CD14-positive monocyte (primary cell): ENCODE measurements at regions not wholly inside any gene's neighbourhood (a gene's known extent, or its start where the extent isn't known, plus 50 kb on each side); places are given as distances from the start of the nearest gene placed in this dataset.

Source experiments
- DNase-seq, 3 donors: peaks; one replicate each; pipeline ENCODE4 v3.0.0-alpha.2; 2011 to 2022
- H2AFZ ChIP-seq: 2 replicates; pipeline ENCODE4 v1.6.0; 2012; ENCODE audit warnings: mild to moderate bottlenecking, low read depth, low read length, inconsistent platforms; ENCODE audit not compliant: insufficient read depth, poor library complexity, severe bottlenecking
- H3K27ac ChIP-seq, 2 donors: 1 replicate in 1 of 2; 2 replicates in 1 of 2; pipeline ENCODE4 v1.5.1; 2012 to 2013; ENCODE audit warnings: low read length in 2 of 2, control low read depth in 1 of 2, inconsistent platforms in 1 of 2, low read depth in 1 of 2, mild to moderate bottlenecking in 1 of 2
- H3K27me3 ChIP-seq, 2 donors: one replicate each; pipeline versions ENCODE4 v1.6.0 to v1.6.1; 2011 to 2013; ENCODE audit warnings: low read length in 2 of 2; ENCODE audit not compliant: control insufficient read depth in 2 of 2, insufficient read depth in 2 of 2
- H3K36me3 ChIP-seq, 2 donors: replicated peaks in 1 of 2; 1 replicate in 1 of 2; 2 replicates in 1 of 2; pipeline versions ENCODE4 v1.5.1 to v1.6.1; 2012 to 2013; ENCODE audit warnings: low read length in 2 of 2, control low read depth in 1 of 2, inconsistent platforms in 1 of 2, mild to moderate bottlenecking in 1 of 2; ENCODE audit not compliant: insufficient read depth in 2 of 2, control insufficient read depth in 1 of 2
- H3K4me1 ChIP-seq, 2 donors: 1 replicate in 1 of 2; 2 replicates in 1 of 2; pipeline versions ENCODE4 v1.5.1 to v1.6.1; 2012 to 2013; ENCODE audit warnings: low read length in 2 of 2, control low read depth in 1 of 2, inconsistent platforms in 1 of 2, mild to moderate bottlenecking in 1 of 2, moderate library complexity in 1 of 2; ENCODE audit not compliant: insufficient read depth in 2 of 2, control insufficient read depth in 1 of 2
- H3K4me2 ChIP-seq: replicated peaks from 2 replicates; pipeline ENCODE3; 2012; ENCODE audit warnings: low read length, moderate library complexity, mild to moderate bottlenecking; ENCODE audit not compliant: poor library complexity, severe bottlenecking; ENCODE audit errors: extremely low read depth
- H3K4me3 ChIP-seq, 3 experiments: fragments of 200-600 bp in 1 of 3; sonication (generic) in 1 of 3; replicated peaks in 1 of 3; 1 replicate in 2 of 3; 2 replicates in 1 of 3; pipeline ENCODE4 v1.5.1; 2011 to 2013; ENCODE audit warnings: low read length in 3 of 3, mild to moderate bottlenecking in 3 of 3, control low read depth in 2 of 3, low read depth in 2 of 3, inconsistent platforms in 1 of 3, moderate library complexity in 1 of 3
- H3K79me2 ChIP-seq: 2 replicates; pipeline ENCODE4 v1.6.0; 2012; ENCODE audit warnings: mild to moderate bottlenecking, control low read depth, inconsistent platforms, low read length, moderate library complexity; ENCODE audit not compliant: insufficient read depth
- H3K9ac ChIP-seq: 2 replicates; pipeline ENCODE4 v1.6.0; 2017; ENCODE audit warnings: low read length, mild to moderate bottlenecking; ENCODE audit not compliant: insufficient read depth, poor library complexity, severe bottlenecking
- H3K9me3 ChIP-seq, 2 donors: replicated peaks in 1 of 2; 1 replicate in 1 of 2; 2 replicates in 1 of 2; pipeline versions ENCODE4 v1.5.1 to v1.6.1; 2012 to 2013; ENCODE audit warnings: low read length in 2 of 2, control low read depth in 1 of 2; ENCODE audit not compliant: control insufficient read depth in 1 of 2, insufficient read depth in 1 of 2
- H4K20me1 ChIP-seq: 2 replicates; pipeline ENCODE4 v1.6.0; 2012; ENCODE audit warnings: mild to moderate bottlenecking, low read length, control low read depth, moderate library complexity; ENCODE audit not compliant: insufficient read depth
- H3K27ac Mint-ChIP-seq, 7 donors: one replicate each; pipeline ENCODE4 v1.8.0; 2020; ENCODE audit warnings: mild to moderate bottlenecking in 7 of 7, mixed read lengths in 7 of 7, moderate library complexity in 6 of 7, inconsistent platforms in 2 of 7
- H3K27me3 Mint-ChIP-seq, 3 donors: one replicate each; pipeline ENCODE4 v1.8.0; 2021 to 2022; ENCODE audit warnings: low read depth in 3 of 3, mild to moderate bottlenecking in 3 of 3, mixed read lengths in 3 of 3, moderate library complexity in 3 of 3, inconsistent platforms in 1 of 3
- H3K36me3 Mint-ChIP-seq, 2 donors: one replicate each; pipeline ENCODE4 v1.8.0; 2020; ENCODE audit warnings: mixed read lengths in 2 of 2, inconsistent platforms in 1 of 2, mild to moderate bottlenecking in 1 of 2
- H3K4me1 Mint-ChIP-seq: one replicate; pipeline ENCODE4 v1.8.0; 2020; ENCODE audit warnings: mild to moderate bottlenecking, mixed read lengths
- H3K4me3 Mint-ChIP-seq, 2 donors: one replicate each; pipeline ENCODE4 v1.8.0; 2020; ENCODE audit warnings: mild to moderate bottlenecking in 2 of 2, mixed read lengths in 2 of 2, moderate library complexity in 1 of 2
- H3K9me3 Mint-ChIP-seq, 7 donors: one replicate each; pipeline ENCODE4 v1.8.0; 2020 to 2022; ENCODE audit warnings: mixed read lengths in 7 of 7, mild to moderate bottlenecking in 6 of 7, moderate library complexity in 6 of 7, inconsistent platforms in 2 of 7
- WGBS: methylation state at CpG from one replicate; pipeline ENCODE4 v1.1.5; 2013; ENCODE audit warnings: missing lambda C conversion rate; ENCODE audit not compliant: insufficient coverage; 5-methylcytosine and 5-hydroxymethylcytosine counted together
- intact Hi-C, 2 donors: fragments of 100-400 bp; cut with micrococcal nuclease; formaldehyde crosslinking; loops; one replicate each; pipeline versions ENCODE4 v1.15.0 to v1.15.1; 2023
- TF ChIP-seq, protein P1 (sequence below): fragments of 200-600 bp; IDR thresholded peaks from one replicate; pipeline ENCODE4 v1.8.0; 2022; ENCODE audit warnings: antibody characterized with exemption, mild to moderate bottlenecking

DNA sequence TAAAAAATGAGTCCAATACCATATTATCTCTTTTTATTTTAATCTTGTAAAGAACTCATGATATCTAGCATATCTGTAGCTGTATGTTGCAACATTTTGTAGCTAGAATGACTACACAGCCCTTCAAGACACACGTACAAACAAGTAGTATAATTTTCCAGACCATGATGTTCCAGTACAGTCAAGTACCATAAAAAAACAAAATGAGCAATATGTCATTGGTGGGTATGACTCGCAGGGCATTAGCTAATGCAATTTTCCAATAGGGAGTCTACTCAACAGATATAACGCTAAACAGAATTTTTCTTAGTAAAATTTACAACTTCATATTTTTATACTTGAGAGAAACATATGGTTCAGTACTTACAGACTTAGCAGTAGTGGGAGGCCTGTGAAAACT is 53.6 kb upstream of the UGP2 start:
- Histone ChIP-seq H3K9me3 (no peaks in the 10 kb centered on the region), H2AFZ (no peak overlapping the region), H4K20me1 (no peaks in the 10 kb centered on the region), H3K27me3 (no peaks in the 10 kb centered on the region), H3K9ac (no peak overlapping the region), H3K36me3 (no peaks in the 10 kb centered on the region), H3K27ac (no peak overlapping the region), H3K4me3 (no peak overlapping the region), H3K79me2 (no peaks in the 10 kb centered on the region), H3K4me2 (no peak overlapping the region), H3K4me1 (peaks cover 15 to 22% of the 10 kb centered on the region in 2 donors)
- H3K27me3 Mint-ChIP-seq = no peaks in the 10 kb centered on the region
- TF ChIP-seq, protein P1, sequence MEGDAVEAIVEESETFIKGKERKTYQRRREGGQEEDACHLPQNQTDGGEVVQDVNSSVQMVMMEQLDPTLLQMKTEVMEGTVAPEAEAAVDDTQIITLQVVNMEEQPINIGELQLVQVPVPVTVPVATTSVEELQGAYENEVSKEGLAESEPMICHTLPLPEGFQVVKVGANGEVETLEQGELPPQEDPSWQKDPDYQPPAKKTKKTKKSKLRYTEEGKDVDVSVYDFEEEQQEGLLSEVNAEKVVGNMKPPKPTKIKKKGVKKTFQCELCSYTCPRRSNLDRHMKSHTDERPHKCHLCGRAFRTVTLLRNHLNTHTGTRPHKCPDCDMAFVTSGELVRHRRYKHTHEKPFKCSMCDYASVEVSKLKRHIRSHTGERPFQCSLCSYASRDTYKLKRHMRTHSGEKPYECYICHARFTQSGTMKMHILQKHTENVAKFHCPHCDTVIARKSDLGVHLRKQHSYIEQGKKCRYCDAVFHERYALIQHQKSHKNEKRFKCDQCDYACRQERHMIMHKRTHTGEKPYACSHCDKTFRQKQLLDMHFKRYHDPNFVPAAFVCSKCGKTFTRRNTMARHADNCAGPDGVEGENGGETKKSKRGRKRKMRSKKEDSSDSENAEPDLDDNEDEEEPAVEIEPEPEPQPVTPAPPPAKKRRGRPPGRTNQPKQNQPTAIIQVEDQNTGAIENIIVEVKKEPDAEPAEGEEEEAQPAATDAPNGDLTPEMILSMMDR = no peak
- no peak overlapping the region for H3K27ac Mint-ChIP-seq
- intact Hi-C loops = no loop called here
- no peaks in the 10 kb centered on the region for H3K36me3 Mint-ChIP-seq
- no CpG with 5 or more reads among the region's 3 CpGs for WGBS
- H3K4me1 Mint-ChIP-seq = peaks cover 36% of the 10 kb centered on the region
- H3K9me3 Mint-ChIP-seq = peaks cover 3 to 6% (median 5%) of the 10 kb centered on the region in 7 donors
- DNase-seq = peak in 1 of 3 donors; percentile 4
- no peak overlapping the region for H3K4me3 Mint-ChIP-seq

DNA sequence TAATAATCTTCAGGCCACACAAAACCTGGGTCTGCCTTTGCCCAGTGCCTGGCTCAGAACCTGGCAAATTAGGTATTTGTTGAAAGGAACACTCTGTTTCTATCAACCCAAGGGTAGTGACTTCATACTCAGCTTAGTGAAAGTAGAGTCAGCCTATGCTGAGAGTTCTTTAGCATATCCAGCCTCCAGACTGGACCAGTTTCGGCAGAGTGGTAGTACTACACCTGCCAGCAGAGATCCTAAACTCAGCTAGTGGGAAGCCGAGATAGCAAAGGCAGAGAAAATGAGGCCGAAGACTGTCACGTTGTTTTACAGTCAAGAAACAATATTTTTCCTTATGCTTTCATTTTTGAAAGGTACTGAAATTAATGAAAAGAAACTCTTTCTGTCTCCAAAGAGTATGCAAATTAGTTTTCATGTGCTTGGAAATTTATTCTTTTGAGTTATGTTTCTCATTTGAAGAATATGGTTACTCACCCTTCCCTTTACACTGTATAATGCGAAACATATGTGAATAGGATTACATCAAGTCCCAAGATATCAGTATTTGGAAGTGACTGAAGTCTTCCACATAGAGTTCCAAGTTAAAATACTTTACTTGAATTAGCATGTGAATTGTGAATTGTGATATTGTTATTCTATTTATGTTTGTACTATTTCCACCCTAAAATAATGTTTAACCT is 52.2 kb upstream of the UGP2 start:
- Histone ChIP-seq H2AFZ (no peak overlapping the region), H3K27me3 (no peaks in the 10 kb centered on the region), H3K4me3 (no peak overlapping the region), H3K4me1 (peaks cover 15 to 17% of the 10 kb centered on the region in 2 donors), H3K27ac (no peak overlapping the region), H3K9me3 (no peaks in the 10 kb centered on the region), H3K36me3 (no peaks in the 10 kb centered on the region), H3K4me2 (no peak overlapping the region), H3K79me2 (no peaks in the 10 kb centered on the region), H3K9ac (no peak overlapping the region), H4K20me1 (no peaks in the 10 kb centered on the region)
- H3K9me3 Mint-ChIP-seq = peaks cover 3 to 11% (median 6%) of the 10 kb centered on the region in 7 donors
- H3K4me1 Mint-ChIP-seq = peaks cover 28% of the 10 kb centered on the region
- H3K36me3 Mint-ChIP-seq = no peaks in the 10 kb centered on the region
- no peak overlapping the region for H3K27ac Mint-ChIP-seq
- intact Hi-C loops = no loop called here
- H3K27me3 Mint-ChIP-seq = no peaks in the 10 kb centered on the region
- 100% methylated on average over 2 of the region's 5 CpGs for WGBS
- no peak overlapping the region for H3K4me3 Mint-ChIP-seq
- TF ChIP-seq, protein P1 = no peak
- DNase-seq = no peak
